ENCODE measurements at regions not wholly inside any gene's neighbourhood (a gene's known extent, or its start where the extent isn't known, plus 50 kb on each side); places are given as distances from the start of the nearest gene placed in this dataset.

GRCh38 chr10:78524941-78525340 is 491.3 kb downstream of the RPS24 start:
- TF ChIP-seq CTCF (conservative IDR thresholded peaks at IDR 0.05; ENCODE audit: low read depth, low read length) (no peak), EZH2 (IDR thresholded peaks at IDR 0.05; ENCODE audit: low read length, unreplicated experiment) (no peak)

Data from PC-3 (cell line).